Loucy (cell line): ENCODE measurements at regions not wholly inside any gene's neighbourhood (a gene's known extent, or its start where the extent isn't known, plus 50 kb on each side); places are given as distances from the start of the nearest gene placed in this dataset.

ENCODE experiments used
- H2AFZ ChIP-seq: fragments of 200-600 bp; sonication (generic); 2 replicates; pipeline ENCODE4 v1.6.0; 2016; ENCODE audit warnings: antibody characterized with exemption, mild to moderate bottlenecking, low read length, moderate library complexity
- H3F3A ChIP-seq: fragments of 200-600 bp; 2 replicates; pipeline ENCODE4 v1.6.0; 2016; ENCODE audit warnings: antibody characterized with exemption, low read depth, mild to moderate bottlenecking
- H3K27me3 ChIP-seq: fragments of 200-600 bp; sonication (generic); 2 replicates; pipeline ENCODE4 v1.6.1; 2014; ENCODE audit warnings: low read length, mild to moderate bottlenecking; ENCODE audit not compliant: insufficient read depth, poor library complexity, severe bottlenecking
- H3K36me3 ChIP-seq: fragments of 200-600 bp; sonication (generic); 2 replicates; pipeline ENCODE4 v1.6.1; 2016; ENCODE audit warnings: low read length; ENCODE audit not compliant: insufficient read depth
- H3K4me1 ChIP-seq: fragments of 200-600 bp; sonication (generic); 2 replicates; pipeline ENCODE4 v1.5.1; 2014; ENCODE audit warnings: low read length, mild to moderate bottlenecking; ENCODE audit not compliant: insufficient read depth, poor library complexity, severe bottlenecking
- H3K4me2 ChIP-seq: fragments of 200-600 bp; sonication (generic); 2 replicates; pipeline ENCODE4 v1.6.0; 2014; ENCODE audit warnings: antibody characterized with exemption, low read length, low read depth, mild to moderate bottlenecking; ENCODE audit not compliant: poor library complexity, severe bottlenecking
- H3K4me3 ChIP-seq: fragments of 200-600 bp; sonication (generic); 2 replicates; pipeline ENCODE4 v1.5.1; 2014; ENCODE audit warnings: low read length, mild to moderate bottlenecking, mixed read lengths; ENCODE audit not compliant: poor library complexity, severe bottlenecking
- H3K79me2 ChIP-seq: fragments of 200-600 bp; sonication (generic); 2 replicates; pipeline ENCODE4 v1.6.1; 2014; ENCODE audit warnings: low read length; ENCODE audit not compliant: insufficient read depth
- H3K9ac ChIP-seq: fragments of 200-600 bp; sonication (generic); 2 replicates; pipeline ENCODE4 v1.6.0; 2014; ENCODE audit warnings: mild to moderate bottlenecking, low read depth, low read length, moderate library complexity; ENCODE audit not compliant: poor library complexity, severe bottlenecking
- H3K9me2 ChIP-seq: fragments of 200-600 bp; sonication (generic); replicated peaks from 2 replicates; pipeline ENCODE4 v1.6.1; 2016; ENCODE audit warnings: low read depth, low read length, mixed read lengths
- H3K9me3 ChIP-seq: fragments of 200-600 bp; sonication (generic); 2 replicates; pipeline ENCODE4 v1.6.1; 2014; ENCODE audit warnings: mild to moderate bottlenecking, antibody characterized with exemption, low read length, low read depth; ENCODE audit not compliant: insufficient read depth
- H4K20me1 ChIP-seq: fragments of 200-600 bp; sonication (generic); 2 replicates; pipeline ENCODE4 v1.6.0; 2014; ENCODE audit warnings: antibody characterized with exemption, low read length, mild to moderate bottlenecking; ENCODE audit not compliant: insufficient read depth, poor library complexity, severe bottlenecking
- EZH2phosphoT487 ChIP-seq: fragments of 200-600 bp; IDR thresholded peaks from 2 replicates; pipeline ENCODE4 v1.6.1; 2018; ENCODE audit warnings: antibody characterized with exemption, mild to moderate bottlenecking, moderate library complexity, borderline replicate concordance
- TF ChIP-seq, protein P1 (sequence below): fragments of 200-600 bp; sonication (generic); conservative IDR thresholded peaks from 2 replicates; pipeline ENCODE4 v1.5.1; 2014; ENCODE audit warnings: mild to moderate bottlenecking, antibody characterized with exemption, low read length

DNA sequence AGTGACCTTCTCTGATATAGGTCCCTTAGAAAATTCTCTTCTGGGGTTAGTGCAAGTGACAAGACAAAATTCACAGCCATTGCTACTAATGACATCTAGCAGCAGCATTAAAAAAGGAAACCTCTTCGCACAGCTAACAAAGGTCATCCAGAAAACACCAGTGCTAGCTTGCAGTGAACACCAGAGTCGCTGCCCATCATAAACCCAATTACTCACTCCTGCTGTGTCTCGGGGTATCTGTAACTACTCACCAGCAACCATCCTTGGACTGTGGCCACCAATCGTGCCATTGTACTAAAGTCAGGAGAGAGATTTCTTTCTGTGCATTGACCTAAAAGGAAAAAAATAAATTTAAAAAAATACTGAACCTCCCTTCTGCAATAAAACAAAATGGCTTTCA is 1494.7 kb upstream of the CDH8 start:
- H3K4me2 ChIP-seq: no peak overlapping the region
- H3K4me1 ChIP-seq: no peaks in the 10 kb centered on the region
- H4K20me1 ChIP-seq: no peaks in the 10 kb centered on the region
- TF ChIP-seq, protein P1, sequence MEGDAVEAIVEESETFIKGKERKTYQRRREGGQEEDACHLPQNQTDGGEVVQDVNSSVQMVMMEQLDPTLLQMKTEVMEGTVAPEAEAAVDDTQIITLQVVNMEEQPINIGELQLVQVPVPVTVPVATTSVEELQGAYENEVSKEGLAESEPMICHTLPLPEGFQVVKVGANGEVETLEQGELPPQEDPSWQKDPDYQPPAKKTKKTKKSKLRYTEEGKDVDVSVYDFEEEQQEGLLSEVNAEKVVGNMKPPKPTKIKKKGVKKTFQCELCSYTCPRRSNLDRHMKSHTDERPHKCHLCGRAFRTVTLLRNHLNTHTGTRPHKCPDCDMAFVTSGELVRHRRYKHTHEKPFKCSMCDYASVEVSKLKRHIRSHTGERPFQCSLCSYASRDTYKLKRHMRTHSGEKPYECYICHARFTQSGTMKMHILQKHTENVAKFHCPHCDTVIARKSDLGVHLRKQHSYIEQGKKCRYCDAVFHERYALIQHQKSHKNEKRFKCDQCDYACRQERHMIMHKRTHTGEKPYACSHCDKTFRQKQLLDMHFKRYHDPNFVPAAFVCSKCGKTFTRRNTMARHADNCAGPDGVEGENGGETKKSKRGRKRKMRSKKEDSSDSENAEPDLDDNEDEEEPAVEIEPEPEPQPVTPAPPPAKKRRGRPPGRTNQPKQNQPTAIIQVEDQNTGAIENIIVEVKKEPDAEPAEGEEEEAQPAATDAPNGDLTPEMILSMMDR: no peak
- TF ChIP-seq EZH2phosphoT487: no peak
- H3K79me2 ChIP-seq: no peaks in the 10 kb centered on the region
- no peaks in the 10 kb centered on the region for H3K9me3 ChIP-seq
- H3K27me3 ChIP-seq: no peaks in the 10 kb centered on the region
- H3K4me3 ChIP-seq: no peak overlapping the region
- H2AFZ ChIP-seq: no peak overlapping the region
- H3K9ac ChIP-seq: no peak overlapping the region
- 0 out of 2 replicates have a peak, but pooled peaks cover 4% of the 10 kb centered on the region for H3K9me2 ChIP-seq
- no peaks in the 10 kb centered on the region for H3F3A ChIP-seq
- no peaks in the 10 kb centered on the region for H3K36me3 ChIP-seq

GRCh38 chr16:63530208-63530607 is 1494.0 kb upstream of the CDH8 start:
- Histone ChIP-seq H3K4me1 (no peaks in the 10 kb centered on the region), H4K20me1 (no peaks in the 10 kb centered on the region), H3K4me3 (no peak overlapping the region), H3K9ac (no peak overlapping the region), H3K9me3 (no peaks in the 10 kb centered on the region), H2AFZ (no peak overlapping the region), H3K79me2 (no peaks in the 10 kb centered on the region), H3K9me2 (0 out of 2 replicates have a peak, but pooled peaks cover 4% of the 10 kb centered on the region), H3K4me2 (no peak overlapping the region), H3F3A (no peaks in the 10 kb centered on the region), H3K27me3 (no peaks in the 10 kb centered on the region), H3K36me3 (no peaks in the 10 kb centered on the region)
- TF ChIP-seq, protein P1: no peak

GRCh38 chr16:63527404-63527803 is 1491.2 kb upstream of the CDH8 start:
- Histone ChIP-seq H3K4me1 (no peaks in the 10 kb centered on the region), H3K4me3 (no peak overlapping the region), H3K36me3 (no peaks in the 10 kb centered on the region), H3K79me2 (no peaks in the 10 kb centered on the region), H3K9me3 (no peaks in the 10 kb centered on the region), H3K9ac (no peak overlapping the region), H3K9me2 (0 out of 2 replicates have a peak, but pooled peaks cover 4% of the 10 kb centered on the region), H3K4me2 (no peak overlapping the region), H4K20me1 (no peaks in the 10 kb centered on the region), H2AFZ (no peak overlapping the region), H3F3A (no peaks in the 10 kb centered on the region), H3K27me3 (no peaks in the 10 kb centered on the region)
- TF ChIP-seq, protein P1: no peak
- no peak for TF ChIP-seq EZH2phosphoT487
